ENCODE measurements at regions not wholly inside any gene's neighbourhood (a gene's known extent, or its start where the extent isn't known, plus 50 kb on each side); places are given as distances from the start of the nearest gene placed in this dataset.
"Not testable (repeated sequence)": the region's sequence is repeated elsewhere in the genome, so short reads cannot be mapped to it uniquely, and the experiment has no call there.

- not testable (repeated sequence) for DNase-seq (ENCODE audit: low read depth in 2 of 2)
Measured at GRCh38 chr9:66601472-66601871, 299.1 kb upstream of the ZNF658 start.

GRCh38 chr9:66631521-66632046 is 268.9 kb upstream of the ZNF658 start:
- not testable (repeated sequence) for DNase-seq (ENCODE audit: low read depth in 2 of 2)

DNA sequence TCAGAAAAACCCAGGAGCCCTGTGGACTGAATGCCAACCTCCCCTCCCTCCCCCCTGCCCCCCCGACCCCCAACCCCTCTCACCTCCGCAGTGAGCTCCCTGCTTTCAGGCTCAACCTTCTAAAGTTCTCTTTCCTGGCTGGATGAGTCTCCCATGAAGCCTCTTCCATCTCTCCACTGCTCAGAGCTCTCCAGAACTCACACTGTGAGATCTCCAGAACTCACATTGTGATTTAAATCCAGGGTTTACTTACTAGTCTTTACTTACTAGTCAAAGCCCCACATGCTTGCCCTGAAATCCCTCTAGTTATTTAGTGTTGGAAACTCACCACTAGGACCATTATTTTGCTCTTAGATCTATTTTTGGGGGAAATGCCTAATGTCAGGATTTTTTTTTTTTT is 252.8 kb upstream of the ZNF658 start:
- not testable (repeated sequence) for DNase-seq (ENCODE audit: low read depth in 2 of 2)

GRCh38 chr9:66690242-66690641 is 210.3 kb upstream of the ZNF658 start:
- not testable (repeated sequence) for DNase-seq (ENCODE audit: low read depth in 2 of 2)

DNA sequence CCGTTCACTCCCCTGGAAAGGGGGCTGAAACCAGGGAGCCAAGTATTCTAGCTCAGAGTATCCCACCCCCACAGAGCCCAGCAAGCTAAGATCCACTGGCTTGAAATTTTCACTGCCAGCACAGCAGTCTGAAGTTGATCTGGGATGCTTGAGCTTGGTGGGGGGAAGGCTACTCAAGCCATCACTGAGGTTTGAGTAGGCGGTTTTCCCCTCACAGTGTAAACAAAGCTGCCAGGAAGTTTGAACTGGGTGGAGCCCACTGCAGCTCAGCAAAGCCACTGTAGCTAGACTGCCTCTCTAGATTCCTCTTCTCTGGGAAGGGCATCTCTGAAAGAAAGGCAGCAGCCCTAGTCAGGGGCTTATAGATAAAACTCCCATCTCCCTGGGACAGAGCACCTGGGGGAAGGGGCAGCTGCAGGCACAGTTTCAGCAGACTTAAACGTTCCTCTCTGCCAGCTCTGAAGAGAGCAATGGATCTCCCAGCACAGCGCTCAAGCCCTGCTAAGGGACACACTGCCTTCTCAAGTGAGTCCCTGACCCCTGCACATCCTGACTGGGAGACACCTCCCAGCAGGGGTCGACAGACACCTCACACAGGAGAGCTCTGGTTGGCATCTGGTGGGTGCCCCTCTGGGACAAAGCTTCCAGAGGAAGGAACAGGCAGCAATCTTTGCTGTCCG is 204.8 kb upstream of the ZNF658 start:
- DNase-seq (ENCODE audit: low read depth in 2 of 2), result not testable (repeated sequence)

DNA sequence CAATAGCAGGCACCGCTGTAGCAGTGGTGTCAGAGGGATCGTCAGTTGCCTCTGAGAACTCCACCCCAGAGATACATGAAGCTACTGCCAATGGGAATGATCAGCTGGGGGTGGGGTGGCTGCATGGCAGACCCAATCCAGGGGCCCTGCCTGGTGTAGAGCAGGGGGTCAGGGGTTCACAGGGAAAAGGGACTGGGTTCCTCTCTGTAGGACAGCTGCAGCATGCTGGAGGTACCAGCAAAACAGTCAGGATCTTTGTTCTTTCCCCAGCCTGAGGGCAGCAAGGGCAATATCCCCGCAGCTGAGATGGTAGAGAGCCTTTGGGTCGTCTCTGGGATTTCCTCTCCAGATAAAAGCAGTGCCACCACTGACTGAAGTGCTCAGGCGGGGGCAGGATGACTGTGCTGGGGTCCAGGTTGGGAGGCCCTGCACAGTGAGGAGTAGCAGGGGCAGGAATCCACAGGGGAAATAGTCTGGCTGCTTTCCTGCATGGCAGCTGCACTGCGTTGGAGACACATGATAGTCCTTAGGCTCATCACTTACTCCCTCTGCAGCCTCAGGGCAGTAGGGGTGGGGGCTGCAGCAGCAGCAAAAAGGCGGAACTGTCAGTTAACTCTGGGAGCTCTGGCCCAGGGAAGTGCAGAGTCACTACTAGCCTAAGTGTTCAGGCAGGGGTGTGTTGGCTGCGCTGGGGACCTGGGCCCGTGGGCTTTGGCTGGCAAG is 203.0 kb upstream of the ZNF658 start:
- DNase-seq (ENCODE audit: low read depth in 2 of 2), result not testable (repeated sequence)

DNA sequence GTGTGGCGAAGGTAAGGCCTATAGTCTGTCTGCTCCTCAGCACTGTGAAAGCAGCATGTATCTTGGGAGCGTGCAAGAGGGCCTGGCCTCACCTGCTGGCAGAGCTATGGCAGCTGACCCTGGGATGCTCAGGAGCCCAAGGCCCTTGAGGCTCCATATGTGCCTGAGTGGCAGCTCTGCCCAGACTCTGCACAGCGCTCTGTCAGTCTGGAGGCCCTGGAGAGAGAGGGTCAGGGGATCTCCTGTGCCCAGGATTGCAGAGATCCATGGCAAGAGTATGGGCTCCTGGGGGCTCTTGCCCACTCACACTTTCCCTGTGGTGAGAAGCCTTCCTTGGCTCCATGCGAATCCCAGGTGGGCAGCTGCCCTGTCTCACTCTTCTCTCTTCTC is 202.5 kb upstream of the ZNF658 start:
- not testable (repeated sequence) for DNase-seq (ENCODE audit: low read depth in 2 of 2)

DNA sequence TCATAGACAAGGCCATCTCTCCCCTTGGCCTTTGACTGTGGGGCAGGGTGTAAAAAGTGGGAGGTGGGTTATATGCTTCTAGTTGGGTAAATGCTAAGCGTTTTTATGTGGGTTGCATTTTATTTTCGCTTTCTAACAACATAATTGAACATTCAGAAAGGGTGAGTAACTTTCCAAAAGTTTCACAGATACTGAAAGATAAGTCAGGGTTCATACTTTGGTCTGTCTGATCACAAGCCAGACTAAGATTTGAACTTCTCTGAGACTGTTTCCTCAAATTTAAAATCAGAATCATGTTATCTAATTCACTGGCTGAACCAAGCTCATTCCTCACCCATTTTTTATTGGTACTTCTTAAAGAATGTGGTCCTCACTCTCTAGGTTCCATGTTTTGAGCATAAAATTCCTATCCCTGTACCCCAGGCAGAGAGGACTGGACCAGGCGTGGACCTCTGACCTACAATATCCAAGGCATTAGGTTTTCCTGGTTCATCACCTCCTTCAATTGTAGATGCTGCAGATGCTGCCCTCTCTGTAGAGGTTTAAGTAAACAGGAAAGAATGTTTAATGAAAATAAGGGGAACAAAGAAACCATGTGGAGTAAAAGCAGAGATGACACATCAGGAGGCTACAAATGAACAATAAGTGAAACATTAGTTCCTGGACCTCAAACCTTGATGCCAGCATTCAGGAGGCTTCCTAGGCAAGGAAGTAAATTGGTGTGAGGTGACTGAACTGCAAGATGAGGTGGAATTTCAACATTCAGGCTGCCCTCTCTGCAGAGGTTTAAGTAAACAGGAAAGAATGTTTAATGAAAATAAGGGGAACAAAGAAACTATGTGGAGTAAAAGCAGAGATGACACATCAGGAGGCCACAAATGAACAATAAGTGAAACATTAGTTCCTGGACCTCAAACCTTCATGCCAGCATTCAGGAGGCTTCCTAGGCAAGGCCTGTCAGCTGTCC is 198.8 kb upstream of the ZNF658 start:
- DNase-seq (ENCODE audit: low read depth in 2 of 2), result not testable (repeated sequence)

- not testable (repeated sequence) for DNase-seq (ENCODE audit: low read depth in 2 of 2)
Measured at GRCh38 chr9:66711553-66711952, 189.0 kb upstream of the ZNF658 start.

DNA sequence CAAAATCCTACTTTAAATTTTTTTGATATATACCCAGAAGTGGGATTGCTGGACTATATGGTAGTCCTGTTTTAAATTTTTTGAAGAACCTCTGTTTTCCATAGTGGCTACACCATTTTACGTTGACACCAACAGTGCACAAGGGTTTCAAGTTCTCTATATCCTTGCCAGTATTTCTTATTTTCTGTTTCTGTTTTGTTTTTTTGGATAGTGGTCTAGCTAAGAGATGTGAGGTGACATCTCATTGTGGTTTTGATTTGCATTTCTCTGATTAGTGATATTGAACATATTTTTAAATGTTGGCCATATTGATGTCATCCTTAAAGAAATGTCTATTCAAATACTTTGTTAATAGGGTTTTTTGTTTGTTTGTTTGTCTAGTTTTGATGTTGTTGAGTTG is 187.7 kb upstream of the ZNF658 start:
- not testable (repeated sequence) for DNase-seq (ENCODE audit: low read depth in 2 of 2)

DNA sequence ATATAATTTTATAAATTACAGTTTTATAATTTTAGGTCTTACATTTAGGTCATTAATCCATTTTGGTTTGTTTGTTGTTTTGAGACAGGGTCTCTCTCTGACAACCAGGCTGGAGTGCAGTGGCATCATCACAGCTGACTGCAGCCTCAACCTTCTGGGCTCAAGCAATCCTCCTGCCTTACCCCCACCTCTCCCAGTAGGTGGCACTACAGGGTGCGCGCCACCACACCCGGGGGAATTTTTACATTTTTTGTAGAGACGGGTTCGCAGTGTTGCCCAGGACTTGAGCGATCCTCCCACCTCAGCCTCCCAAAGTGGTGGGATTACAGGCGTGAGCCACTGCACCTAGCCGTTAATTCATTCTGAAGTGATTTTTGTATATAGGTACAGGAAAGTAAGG is 187.0 kb upstream of the ZNF658 start:
- not testable (repeated sequence) for DNase-seq (ENCODE audit: low read depth in 2 of 2)

- not testable (repeated sequence) for DNase-seq (ENCODE audit: low read depth in 2 of 2)
Measured at GRCh38 chr9:66720845-66721244, 179.7 kb upstream of the ZNF658 start.

GRCh38 chr9:66727540-66727939 is 173.0 kb upstream of the ZNF658 start:
- DNase-seq (ENCODE audit: low read depth in 2 of 2), result not testable (repeated sequence)

DNA sequence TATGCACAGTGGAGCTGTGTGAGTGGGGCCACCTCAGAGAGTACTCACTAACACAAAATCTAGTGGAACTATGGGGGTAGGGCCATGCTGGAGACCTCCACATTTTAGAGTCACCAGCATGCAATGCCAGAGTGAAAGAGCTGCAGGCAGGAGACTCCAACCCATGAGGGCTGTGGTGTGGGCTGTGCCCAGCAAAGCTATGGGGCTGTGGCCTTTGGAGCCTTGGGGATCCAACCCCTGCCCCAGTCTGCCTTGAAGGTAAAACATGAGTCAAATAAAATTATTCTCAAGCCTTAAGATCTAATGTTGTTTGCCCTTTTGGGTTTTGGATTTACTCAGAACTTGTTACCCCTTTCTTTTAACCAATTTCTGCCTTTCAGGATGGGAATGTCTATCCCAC is 163.8 kb upstream of the ZNF658 start:
- not testable (repeated sequence) for DNase-seq (ENCODE audit: low read depth in 2 of 2)

GRCh38 chr9:66738418-66738817 is 162.1 kb upstream of the ZNF658 start:
- not testable (repeated sequence) for DNase-seq (ENCODE audit: low read depth in 2 of 2)

- DNase-seq (ENCODE audit: low read depth in 2 of 2), result not testable (repeated sequence)
Measured at GRCh38 chr9:66740136-66740535, 160.4 kb upstream of the ZNF658 start.

GRCh38 chr9:66745846-66746245 is 154.7 kb upstream of the ZNF658 start:
- not testable (repeated sequence) for DNase-seq (ENCODE audit: low read depth in 2 of 2)

DNA sequence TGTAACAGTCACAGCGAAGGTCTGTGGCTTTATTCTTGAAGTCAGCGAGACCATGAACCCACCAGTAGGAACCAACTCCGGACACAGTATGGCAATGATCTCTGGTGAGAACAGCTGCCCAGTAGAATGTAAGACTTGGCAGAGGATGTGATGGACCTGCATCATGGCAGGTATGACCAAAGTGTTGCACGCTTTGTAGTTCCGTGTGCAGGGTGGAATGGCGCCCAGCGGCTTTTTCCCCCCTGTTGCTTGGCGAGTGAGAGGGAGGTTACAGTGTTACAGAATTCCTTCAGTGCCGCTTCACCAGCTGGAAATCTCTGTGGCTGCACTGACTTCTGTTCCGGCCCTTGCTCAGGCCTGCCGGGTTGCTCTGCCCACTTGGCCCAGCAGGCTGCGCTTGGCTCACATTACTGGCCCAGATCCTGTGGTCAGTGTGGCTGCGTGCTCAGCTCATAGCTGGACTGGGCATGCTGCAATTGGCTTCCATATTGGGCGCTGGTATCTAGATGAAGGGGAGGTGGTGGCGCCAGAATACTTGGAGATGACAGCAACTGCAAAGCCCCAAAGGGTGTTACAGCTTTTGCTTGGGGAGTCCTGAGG is 148.1 kb upstream of the ZNF658 start:
- DNase-seq (ENCODE audit: low read depth in 2 of 2), result not testable (repeated sequence)

DNA sequence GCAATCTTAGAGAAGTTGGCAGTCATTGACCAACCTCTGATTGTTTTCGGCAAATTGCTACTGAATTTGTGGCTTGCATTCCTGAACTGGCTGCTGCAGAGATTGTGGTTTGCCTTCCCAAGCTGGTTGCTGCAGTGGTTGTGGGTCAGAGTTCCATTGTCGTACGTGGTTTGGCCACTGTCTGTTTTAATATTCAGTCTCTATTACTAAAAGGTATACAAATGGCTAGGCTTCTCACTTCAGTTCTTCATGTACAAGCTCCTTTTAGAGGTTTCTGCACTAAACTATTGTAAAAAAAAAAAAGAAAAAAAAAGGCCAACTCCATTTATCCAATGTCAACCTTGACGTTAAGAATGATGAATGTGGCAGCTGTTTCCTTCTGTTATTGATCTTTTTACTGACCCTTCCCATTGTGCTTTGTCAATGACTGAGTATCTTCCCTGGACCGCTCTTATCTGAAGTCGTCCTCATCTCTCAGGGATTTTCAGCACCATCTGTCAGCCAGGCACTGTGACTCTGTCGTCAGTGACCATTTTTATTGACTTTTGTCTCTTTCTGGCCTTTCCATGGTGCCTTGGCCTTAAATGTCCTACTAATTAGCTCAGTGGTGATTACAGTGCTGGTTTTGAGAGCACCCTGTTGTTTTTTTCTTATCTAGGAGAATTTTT is 140.6 kb upstream of the ZNF658 start:
- DNase-seq (ENCODE audit: low read depth in 2 of 2), result not testable (repeated sequence)

DNA sequence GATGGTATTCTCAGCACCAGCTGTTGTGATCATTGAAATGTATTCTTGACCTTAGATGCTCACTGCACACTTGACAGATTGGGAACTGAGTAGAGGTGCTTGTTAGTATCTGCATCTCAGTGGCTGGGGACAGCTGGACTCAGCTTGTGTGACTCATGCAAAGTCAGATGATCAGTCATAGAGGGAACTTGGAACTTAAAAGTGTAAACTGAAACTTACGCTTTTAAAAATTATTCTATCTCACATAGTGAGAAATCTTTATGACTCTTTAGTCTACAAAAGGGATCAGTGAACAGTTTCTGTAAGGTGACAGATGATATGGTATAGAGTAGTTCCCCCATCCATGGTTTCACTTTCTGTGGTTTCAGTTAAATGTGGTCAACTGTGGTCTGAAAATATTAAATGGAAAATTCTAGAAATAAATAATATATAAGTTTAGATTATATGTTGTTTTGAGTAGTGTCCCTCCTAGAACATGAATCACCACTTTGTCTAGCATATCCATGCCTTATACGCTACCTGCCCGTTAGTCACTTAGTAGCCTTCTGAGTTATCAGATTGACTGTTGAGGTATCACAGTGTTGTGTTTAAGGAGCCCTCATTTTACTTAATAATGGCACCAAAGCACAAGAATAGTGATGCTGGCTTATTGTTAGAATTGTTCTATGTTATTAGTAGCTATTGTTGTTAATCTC is 135.6 kb upstream of the ZNF658 start:
- not testable (repeated sequence) for DNase-seq (ENCODE audit: low read depth in 2 of 2)

Measured in dermis microvascular lymphatic vessel endothelial cell (primary cell).